ENCODE measurements at regions not wholly inside any gene's neighbourhood (a gene's known extent, or its start where the extent isn't known, plus 50 kb on each side); places are given as distances from the start of the nearest gene placed in this dataset.
"Not testable (repeated sequence)": the region's sequence is repeated elsewhere in the genome, so short reads cannot be mapped to it uniquely, and the experiment has no call there.

DNA sequence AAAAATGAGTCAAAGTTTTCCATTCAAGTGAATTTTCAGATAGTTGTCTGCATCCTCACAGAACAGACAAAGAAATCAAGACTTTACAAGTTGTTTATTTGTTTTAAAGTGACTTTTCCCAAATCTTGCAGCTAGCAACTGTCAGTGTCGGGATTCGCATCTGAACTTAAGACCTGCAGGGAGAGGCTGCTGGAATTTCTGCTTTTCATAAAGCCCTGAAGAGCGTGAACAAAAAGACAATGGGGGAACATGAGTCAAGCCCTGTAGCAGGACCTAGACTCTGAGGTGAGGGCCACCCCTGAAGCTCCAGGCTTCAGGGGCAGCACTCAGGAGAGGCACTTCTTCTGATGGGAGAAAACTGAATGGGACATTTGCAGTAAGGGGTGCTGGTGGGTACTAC lies 108.2 kb upstream of the CTAGE1 start:
- Histone ChIP-seq H3K9me2 (replicated peaks; ENCODE audit: insufficient read depth, low read length) (no peaks in the 10 kb centered on the region), H3K9me3 (ENCODE audit: insufficient read depth, low read length) (no peaks in the 10 kb centered on the region), H3K79me2 (ENCODE audit: insufficient read depth, low read length) (no peaks in the 10 kb centered on the region), H3K27me3 (ENCODE audit: low read length) (no peaks in the 10 kb centered on the region), H3K27ac (ENCODE audit: low read depth, low read length) (no peak overlapping the region), H3K36me3 (ENCODE audit: low read length) (no peaks in the 10 kb centered on the region), H3F3A (ENCODE audit: insufficient read depth) (no peaks in the 10 kb centered on the region), H2AFZ (ENCODE audit: low read depth, low read length, severe bottlenecking) (no peak overlapping the region), H3K9ac (ENCODE audit: low read length) (no peak overlapping the region), H3K4me2 (ENCODE audit: low read depth, low read length, poor library complexity, severe bottlenecking) (no peak overlapping the region), H4K20me1 (ENCODE audit: low read depth, low read length) (no peaks in the 10 kb centered on the region), H3K4me3 (ENCODE audit: insufficient read depth, low read length, poor library complexity, severe bottlenecking) (no peak overlapping the region)
- TF ChIP-seq EZH2phosphoT487 (conservative IDR thresholded peaks at IDR 0.05; ENCODE audit: low read length) = no peak
- TF ChIP-seq, protein P1, sequence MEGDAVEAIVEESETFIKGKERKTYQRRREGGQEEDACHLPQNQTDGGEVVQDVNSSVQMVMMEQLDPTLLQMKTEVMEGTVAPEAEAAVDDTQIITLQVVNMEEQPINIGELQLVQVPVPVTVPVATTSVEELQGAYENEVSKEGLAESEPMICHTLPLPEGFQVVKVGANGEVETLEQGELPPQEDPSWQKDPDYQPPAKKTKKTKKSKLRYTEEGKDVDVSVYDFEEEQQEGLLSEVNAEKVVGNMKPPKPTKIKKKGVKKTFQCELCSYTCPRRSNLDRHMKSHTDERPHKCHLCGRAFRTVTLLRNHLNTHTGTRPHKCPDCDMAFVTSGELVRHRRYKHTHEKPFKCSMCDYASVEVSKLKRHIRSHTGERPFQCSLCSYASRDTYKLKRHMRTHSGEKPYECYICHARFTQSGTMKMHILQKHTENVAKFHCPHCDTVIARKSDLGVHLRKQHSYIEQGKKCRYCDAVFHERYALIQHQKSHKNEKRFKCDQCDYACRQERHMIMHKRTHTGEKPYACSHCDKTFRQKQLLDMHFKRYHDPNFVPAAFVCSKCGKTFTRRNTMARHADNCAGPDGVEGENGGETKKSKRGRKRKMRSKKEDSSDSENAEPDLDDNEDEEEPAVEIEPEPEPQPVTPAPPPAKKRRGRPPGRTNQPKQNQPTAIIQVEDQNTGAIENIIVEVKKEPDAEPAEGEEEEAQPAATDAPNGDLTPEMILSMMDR (IDR thresholded peaks at IDR 0.05; ENCODE audit: insufficient read depth, low read length, poor library complexity, severe bottlenecking) = no peak

DNA sequence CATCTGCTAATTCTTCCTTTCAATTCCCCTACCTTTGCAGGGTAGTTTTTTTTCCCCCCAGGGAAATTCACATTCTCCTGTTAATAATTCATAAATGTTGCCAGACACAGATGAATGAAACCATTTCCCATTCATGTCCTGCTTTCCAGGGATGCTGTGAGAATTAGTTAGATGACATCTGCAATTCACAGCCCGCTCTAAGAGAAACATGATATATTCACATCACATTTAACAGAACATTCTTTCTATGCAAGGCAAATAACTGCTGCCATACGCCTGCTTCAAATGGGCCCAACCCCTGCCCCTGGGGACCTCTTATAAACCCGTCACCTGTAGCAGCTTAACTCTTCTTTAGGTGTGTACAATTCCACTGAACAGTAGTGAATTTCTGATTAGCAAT lies 110.6 kb upstream of the CTAGE1 start:
- Histone ChIP-seq H3K9me3 (ENCODE audit: insufficient read depth, low read length) (no peaks in the 10 kb centered on the region), H3K36me3 (ENCODE audit: low read length) (no peaks in the 10 kb centered on the region), H3K9me2 (replicated peaks; ENCODE audit: insufficient read depth, low read length) (no peaks in the 10 kb centered on the region), H4K20me1 (ENCODE audit: low read depth, low read length) (no peaks in the 10 kb centered on the region), H3K27ac (ENCODE audit: low read depth, low read length) (no peak overlapping the region), H3K4me2 (ENCODE audit: low read depth, low read length, poor library complexity, severe bottlenecking) (no peak overlapping the region), H3K79me2 (ENCODE audit: insufficient read depth, low read length) (no peaks in the 10 kb centered on the region), H3F3A (ENCODE audit: insufficient read depth) (no peaks in the 10 kb centered on the region), H3K9ac (ENCODE audit: low read length) (no peak overlapping the region), H3K27me3 (ENCODE audit: low read length) (no peaks in the 10 kb centered on the region), H2AFZ (ENCODE audit: low read depth, low read length, severe bottlenecking) (no peak overlapping the region), H3K4me3 (ENCODE audit: insufficient read depth, low read length, poor library complexity, severe bottlenecking) (no peak overlapping the region)
- no peak for TF ChIP-seq EZH2phosphoT487 (conservative IDR thresholded peaks at IDR 0.05; ENCODE audit: low read length)
- TF ChIP-seq, protein P1 (IDR thresholded peaks at IDR 0.05; ENCODE audit: insufficient read depth, low read length, poor library complexity, severe bottlenecking) = no peak

DNA sequence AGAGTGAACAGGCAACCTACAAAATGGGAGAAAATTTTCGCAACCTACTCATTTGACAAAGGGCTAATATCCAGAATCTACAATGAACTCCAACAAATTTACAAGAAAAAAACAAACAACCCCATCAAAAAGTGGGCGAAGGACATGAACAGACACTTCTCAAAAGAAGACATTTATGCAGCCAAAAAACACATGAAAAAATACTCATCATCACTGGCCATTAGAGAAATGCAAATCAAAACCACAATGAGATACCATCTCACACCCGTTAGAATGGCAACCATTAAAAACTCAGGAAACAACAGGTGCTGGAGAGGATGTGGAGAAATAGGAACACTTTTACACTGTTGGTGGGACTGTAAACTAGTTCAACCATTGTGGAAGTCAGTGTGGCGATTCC lies 117.0 kb upstream of the CTAGE1 start:
- H3K36me3 ChIP-seq (ENCODE audit: low read length); H3K4me2 ChIP-seq (ENCODE audit: low read depth, low read length, poor library complexity, severe bottlenecking); H4K20me1 ChIP-seq (ENCODE audit: low read depth, low read length); H3K79me2 ChIP-seq (ENCODE audit: insufficient read depth, low read length); H3F3A ChIP-seq (ENCODE audit: insufficient read depth); H2AFZ ChIP-seq (ENCODE audit: low read depth, low read length, severe bottlenecking); H3K9me2 ChIP-seq (replicated peaks; ENCODE audit: insufficient read depth, low read length); H3K27ac ChIP-seq (ENCODE audit: low read depth, low read length); H3K9ac ChIP-seq (ENCODE audit: low read length); H3K9me3 ChIP-seq (ENCODE audit: insufficient read depth, low read length); H3K4me3 ChIP-seq (ENCODE audit: insufficient read depth, low read length, poor library complexity, severe bottlenecking); H3K27me3 ChIP-seq (ENCODE audit: low read length): not testable (repeated sequence)

DNA sequence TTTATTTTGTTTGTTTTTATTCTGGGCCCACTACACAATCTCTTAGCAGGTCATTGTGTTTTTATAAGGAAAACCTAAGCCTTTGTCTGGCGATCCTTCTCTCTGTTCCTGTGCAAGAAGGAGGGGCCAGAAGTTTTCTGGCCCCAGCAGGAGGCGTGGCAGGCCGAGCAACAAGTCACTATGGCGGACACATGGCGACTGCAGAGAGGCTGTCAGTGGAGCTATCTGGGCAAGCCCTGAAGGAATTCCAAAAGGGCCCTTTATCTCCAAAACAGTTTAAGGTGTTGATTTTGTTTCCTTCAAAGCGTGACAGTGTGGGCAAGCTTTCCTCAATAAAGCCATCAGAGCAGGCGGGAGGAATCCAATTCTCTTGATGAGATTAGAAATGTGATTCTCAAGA lies 118.8 kb upstream of the CTAGE1 start:
- Histone ChIP-seq H3K4me3 (ENCODE audit: insufficient read depth, low read length, poor library complexity, severe bottlenecking) (no peak overlapping the region), H3K9ac (ENCODE audit: low read length) (no peak overlapping the region), H3K27ac (ENCODE audit: low read depth, low read length) (no peak overlapping the region), H3K36me3 (ENCODE audit: low read length) (no peaks in the 10 kb centered on the region), H4K20me1 (ENCODE audit: low read depth, low read length) (no peaks in the 10 kb centered on the region), H3K79me2 (ENCODE audit: insufficient read depth, low read length) (no peaks in the 10 kb centered on the region), H3K4me2 (ENCODE audit: low read depth, low read length, poor library complexity, severe bottlenecking) (no peak overlapping the region), H3F3A (ENCODE audit: insufficient read depth) (no peaks in the 10 kb centered on the region), H3K27me3 (ENCODE audit: low read length) (no peaks in the 10 kb centered on the region), H2AFZ (ENCODE audit: low read depth, low read length, severe bottlenecking) (no peak overlapping the region), H3K9me2 (replicated peaks; ENCODE audit: insufficient read depth, low read length) (no peaks in the 10 kb centered on the region), H3K9me3 (ENCODE audit: insufficient read depth, low read length) (no peaks in the 10 kb centered on the region)
- TF ChIP-seq, protein P1 (IDR thresholded peaks at IDR 0.05; ENCODE audit: insufficient read depth, low read length, poor library complexity, severe bottlenecking) = no peak
- no peak for TF ChIP-seq EZH2phosphoT487 (conservative IDR thresholded peaks at IDR 0.05; ENCODE audit: low read length)
